DND-41 (cell line): ENCODE measurements at regions not wholly inside any gene's neighbourhood (a gene's known extent, or its start where the extent isn't known, plus 50 kb on each side); places are given as distances from the start of the nearest gene placed in this dataset.

Source experiments
- CTCF ChIP-seq: IDR thresholded peaks from 2 replicates; pipeline ENCODE4 v1.5.1; 2012; ENCODE audit warnings: borderline replicate concordance, low read length, moderate library complexity, mild to moderate bottlenecking; ENCODE audit not compliant: poor library complexity, severe bottlenecking; ENCODE audit errors: extremely low read depth
- EZH2 ChIP-seq: IDR thresholded peaks from 3 replicates; pipeline ENCODE4 v1.6.1; 2012; ENCODE audit warnings: borderline replicate concordance, low read depth, mild to moderate bottlenecking, moderate library complexity, low read length, inconsistent platforms; ENCODE audit not compliant: severe bottlenecking

GRCh38 chr22:22035203-22035602 is 52.6 kb upstream of the TOP3B start:
- TF ChIP-seq CTCF: no peak
- TF ChIP-seq EZH2: no peak
